K562 (cell line): ENCODE measurements at regions not wholly inside any gene's neighbourhood (a gene's known extent, or its start where the extent isn't known, plus 50 kb on each side); places are given as distances from the start of the nearest gene placed in this dataset.

Experiments
- ATAC-seq: fragments of 200-7000 bp; cut with Tn5 transposase; 3 replicates; pipeline ENCODE4 v1.9.1; 2020; ENCODE audit warnings: moderate library complexity
- BruUV-seq: library from RNA; stranded (reverse); fragments of 400-500 nt; replicated peaks from 2 replicates; lab custom pipeline; 2021; lab: Mats Ljungman, UMichigan
- CTCF ChIA-PET: fragments of 300-600 bp; formaldehyde crosslinking; extraction: SDS; loops from one replicate; lab custom pipeline; 2021; ENCODE audit warnings: low intra/inter-chr PET ratio; lab: Yijun Ruan, JAX
- POLR2A ChIA-PET: fragments of 300-600, 350-650 bp; sonication (Branson Sonifier 250); formaldehyde crosslinking; extraction: SDS; loops from one replicate; lab custom pipeline; 2021; ENCODE audit warnings: antibody characterized with exemption, inconsistent platforms; lab: Yijun Ruan, JAX
- DNase-seq, 4 experiments: peaks; one replicate each; pipeline versions ENCODE4 v3.0.0 to v3.0.0-alpha.2; 2011 to 2018; ENCODE audit warnings: low spot score in 3 of 4, mixed read lengths in 3 of 4; ENCODE audit errors: extremely low read depth in 1 of 4
- FAIRE-seq: peaks from 2 replicates; lab custom pipeline; 2011; peaks lifted over from hg19 to GRCh38; lab: Jason Lieb, UNC
- H2AFZ ChIP-seq: 2 replicates; pipeline ENCODE4 v1.6.0; 2011; ENCODE audit warnings: low read depth, low read length, control low read depth, inconsistent platforms
- H3K27ac ChIP-seq: fragments of 200-600 bp; 3 replicates; pipeline ENCODE4 v1.8.0; 2011; ENCODE audit warnings: low read depth, mild to moderate bottlenecking, control low read depth, inconsistent platforms, low read length, moderate library complexity, mixed read lengths; ENCODE audit errors: extremely low read depth
- H3K27me3 ChIP-seq, 2 experiments: fragments of 300-600 bp in 1 of 2; 2 replicates in 1 of 2; 3 replicates in 1 of 2; pipeline versions ENCODE4 v1.6.0 to v1.8.0; 2011; ENCODE audit warnings: inconsistent platforms in 2 of 2, low read length in 2 of 2, mild to moderate bottlenecking in 1 of 2, mixed read lengths in 1 of 2, moderate library complexity in 1 of 2; ENCODE audit not compliant: control insufficient read depth in 2 of 2, insufficient read depth in 2 of 2
- H3K36me3 ChIP-seq: fragments of 300-600 bp; 3 replicates; pipeline ENCODE4 v1.8.0; 2011; ENCODE audit warnings: mild to moderate bottlenecking, low read length, inconsistent platforms; ENCODE audit not compliant: control insufficient read depth, insufficient read depth
- H3K4me1 ChIP-seq, 2 experiments: fragments of 200-600 bp in 1 of 2; replicated peaks in 1 of 2; 2 replicates in 1 of 2; 3 replicates in 1 of 2; pipeline versions ENCODE4 v1.5.1 to v1.8.0; 2011; ENCODE audit warnings: inconsistent platforms in 2 of 2, low read length in 2 of 2, mild to moderate bottlenecking in 1 of 2, mixed read lengths in 1 of 2, moderate library complexity in 1 of 2; ENCODE audit not compliant: control insufficient read depth in 2 of 2, insufficient read depth in 2 of 2
- H3K4me2 ChIP-seq: 2 replicates; pipeline ENCODE4 v1.6.1; 2011; ENCODE audit warnings: low read length, control low read depth, inconsistent platforms, mixed read lengths; ENCODE audit not compliant: insufficient read depth
- H3K4me3 ChIP-seq: fragments of 200-600 bp; sonication (generic), shearing (Covaris generic); 2 replicates; pipeline ENCODE4 v1.5.1; 2016; ENCODE audit warnings: control low read depth, inconsistent platforms
- H3K79me2 ChIP-seq: fragments of 200-600 bp; 3 replicates; pipeline ENCODE4 v1.8.0; 2011; ENCODE audit warnings: low read length, inconsistent platforms; ENCODE audit not compliant: control insufficient read depth, insufficient read depth
- H3K9ac ChIP-seq, 2 experiments: 2 replicates each; pipeline versions ENCODE4 v1.6.0 to v1.6.1; 2011; ENCODE audit warnings: low read depth in 2 of 2, low read length in 2 of 2, control low read depth in 1 of 2, inconsistent platforms in 1 of 2, mild to moderate bottlenecking in 1 of 2, mixed read lengths in 1 of 2; ENCODE audit not compliant: insufficient read depth in 1 of 2
- H3K9me1 ChIP-seq: one replicate; pipeline ENCODE4 v1.6.0; 2011; ENCODE audit warnings: inconsistent platforms, mild to moderate bottlenecking, low read length, moderate library complexity; ENCODE audit not compliant: control insufficient read depth, insufficient read depth
- H3K9me3 ChIP-seq: replicated peaks from 2 replicates; pipeline ENCODE4 v1.5.1; 2011; ENCODE audit warnings: low read depth, low read length, inconsistent platforms; ENCODE audit not compliant: control insufficient read depth, insufficient read depth
- H4K20me1 ChIP-seq: replicated peaks from 2 replicates; pipeline ENCODE4 v1.6.1; 2011; ENCODE audit warnings: low read length, inconsistent platforms, mixed read lengths; ENCODE audit not compliant: control insufficient read depth, insufficient read depth
- DMBX1 ChIP-seq: fragments of 250-450 bp; sonication (Bioruptor Pico); IDR thresholded peaks from 2 replicates; pipeline ENCODE4 v1.8.0; 2022; ENCODE audit warnings: inconsistent platforms, mild to moderate bottlenecking, moderate library complexity, borderline replicate concordance
- E2F8 ChIP-seq: fragments of 450-650 bp; IDR thresholded peaks from 2 replicates; pipeline ENCODE4 v1.7.1; 2018; ENCODE audit warnings: mild to moderate bottlenecking, low read depth; ENCODE audit not compliant: partially characterized antibody
- IRF9 ChIP-seq: fragments of 450-650 bp; IDR thresholded peaks from 2 replicates; pipeline ENCODE4 v1.6.1; 2016; ENCODE audit warnings: missing biosample characterization, missing genetic modification characterization
- KAT2B ChIP-seq: IDR thresholded peaks from one replicate; pipeline ENCODE4 v1.6.1; 2012; ENCODE audit warnings: low read depth, mild to moderate bottlenecking, control low read depth, inconsistent platforms, low read length, moderate library complexity
- MTF1 ChIP-seq: fragments of 250-450 bp; sonication (Bioruptor Pico); IDR thresholded peaks from 2 replicates; pipeline ENCODE4 v1.9.0; 2021; ENCODE audit warnings: moderate library complexity, mild to moderate bottlenecking, inconsistent platforms, borderline replicate concordance
- NFXL1 ChIP-seq: fragments of 450-650 bp; formaldehyde crosslinking; IDR thresholded peaks from 2 replicates; pipeline ENCODE4 v1.4.0; 2021; ENCODE audit warnings: mild to moderate bottlenecking
- TFAP4 ChIP-seq: sonication (generic); formaldehyde crosslinking; IDR thresholded peaks from 2 replicates; pipeline ENCODE4 v1.8.0; 2022; ENCODE audit warnings: missing genetic modification reagents, mild to moderate bottlenecking, moderate library complexity, borderline replicate concordance
- WGBS: fragments of 100-300 bp; shearing (Covaris generic); methylation state at CpG from one replicate; pipeline ENCODE4 v1.1.6; 2016; ENCODE audit warnings: low coverage, mixed read lengths; ENCODE audit not compliant: insufficient coverage; ENCODE audit errors: missing lambda C conversion rate; 5-methylcytosine and 5-hydroxymethylcytosine counted together
- in situ Hi-C: fragments of 300-500 bp; cut with MboI; formaldehyde crosslinking; loops from 4 replicates; pipeline ENCODE4 v1.15.0; 2018; ENCODE audit warnings: inconsistent platforms, mixed read lengths
- intact Hi-C: fragments of 100-400 bp; cut with micrococcal nuclease; formaldehyde crosslinking; loops from 2 replicates; pipeline ENCODE4 v1.14.2; 2022

- Histone ChIP-seq H3K9me1 (no peaks in the 10 kb centered on the region), H3K27me3 (no peaks in the 10 kb centered on the region), H3K4me1 (peaks cover 0 to 14% of the 10 kb centered on the region in 2 experiments; a peak in 2 of 5 replicates), H3K9ac (no peak overlapping the region), H3K79me2 (peaks cover 58% of the 10 kb centered on the region), H4K20me1 (peaks cover 16% of the 10 kb centered on the region; the same call in 1 of the 2 replicates), H3K4me3 (no peak overlapping the region), H3K9me3 (no peaks in the 10 kb centered on the region; the same call in 1 of the 2 replicates), H3K4me2 (no peak overlapping the region), H3K27ac (no peak overlapping the region), H3K36me3 (peaks cover 29% of the 10 kb centered on the region; the same call in 2 of the 3 replicates), H2AFZ (no peak overlapping the region)
- DNase-seq (no peak), FAIRE-seq (no peak), ATAC-seq (no peak)
- 96% methylated on average over 4 of the region's 13 CpGs for WGBS
- in situ Hi-C loops = no loop called here
- ChIA-PET POLR2A (no interaction called here), CTCF (no interaction called here)
- intact Hi-C loops = no loop called here
- no TSS peak for BruUV-seq
- no peak for TF ChIP-seq NFXL1 (CRISPR knock-in tag)
- TF ChIP-seq IRF9 = no peak
- no peak for TF ChIP-seq E2F8
- TF ChIP-seq DMBX1 (CRISPR knock-in tag) = no peak
- no peak for TF ChIP-seq MTF1 (CRISPR knock-in tag)
- TF ChIP-seq TFAP4 (CRISPR knock-in tag) = no peak
- no peak for TF ChIP-seq KAT2B
Observed at GRCh38 chr22:49602481-49602880, 225.2 kb downstream of the BRD1 start.
